ENCODE measurements at regions not wholly inside any gene's neighbourhood (a gene's known extent, or its start where the extent isn't known, plus 50 kb on each side); places are given as distances from the start of the nearest gene placed in this dataset.

GRCh38 chr1:200250469-200250868, 159.4 kb downstream of the ZNF281 start:
- TF ChIP-seq CTCF (IDR thresholded peaks at IDR 0.05; ENCODE audit: low read depth, low read length, missing input control) (no peak), HNF4A (conservative IDR thresholded peaks at IDR 0.05) (no peak), RAD21 (IDR thresholded peaks at IDR 0.05) (no peak), YY1 (IDR thresholded peaks at IDR 0.05) (peak; percentile 38), TAF1 (conservative IDR thresholded peaks at IDR 0.05) (no peak), ATF3 (IDR thresholded peaks at IDR 0.05) (no peak), REST (IDR thresholded peaks at IDR 0.05) (no peak), JUND (IDR thresholded peaks at IDR 0.05) (no peak), SP1 (IDR thresholded peaks at IDR 0.05) (no peak), GABPA (IDR thresholded peaks at IDR 0.05 in 1 of 2, conservative IDR thresholded peaks at IDR 0.05 in 1 of 2) (no peak), NR2F2 (IDR thresholded peaks at IDR 0.05) (no peak), RXRA (IDR thresholded peaks at IDR 0.05) (no peak)

All from liver (tissue), 3 donors.